Bronchial epithelial cell (primary cell): ENCODE measurements at regions not wholly inside any gene's neighbourhood (a gene's known extent, or its start where the extent isn't known, plus 50 kb on each side); places are given as distances from the start of the nearest gene placed in this dataset.
A peak's percentile ranks its signal among the peaks of the same experiment; 100 is the strongest.

Experiments
- DNase-seq: peaks from one replicate; pipeline ENCODE4 v3.0.0-alpha.2; 2010; ENCODE audit warnings: low read depth
- FAIRE-seq: peaks from 2 replicates; lab custom pipeline; 2011; peaks lifted over from hg19 to GRCh38; lab: Jason Lieb, UNC
- H3K27me3 ChIP-seq: 2 replicates; pipeline ENCODE4 v1.5.1; 2011; ENCODE audit warnings: low read length; ENCODE audit not compliant: control insufficient read depth, insufficient read depth
- H3K36me3 ChIP-seq: 2 replicates; pipeline ENCODE4 v1.5.1; 2011; ENCODE audit warnings: low read length; ENCODE audit not compliant: control insufficient read depth, insufficient read depth
- H3K4me3 ChIP-seq: 2 replicates; pipeline ENCODE4 v1.5.1; 2011; ENCODE audit warnings: mild to moderate bottlenecking, low read depth, low read length, control low read depth
- CTCF ChIP-seq: IDR thresholded peaks from 2 replicates; pipeline ENCODE4 v1.5.1; 2011; ENCODE audit warnings: mild to moderate bottlenecking, moderate library complexity, low read length, control low read depth, inconsistent platforms; ENCODE audit not compliant: insufficient read depth, severe bottlenecking

DNA sequence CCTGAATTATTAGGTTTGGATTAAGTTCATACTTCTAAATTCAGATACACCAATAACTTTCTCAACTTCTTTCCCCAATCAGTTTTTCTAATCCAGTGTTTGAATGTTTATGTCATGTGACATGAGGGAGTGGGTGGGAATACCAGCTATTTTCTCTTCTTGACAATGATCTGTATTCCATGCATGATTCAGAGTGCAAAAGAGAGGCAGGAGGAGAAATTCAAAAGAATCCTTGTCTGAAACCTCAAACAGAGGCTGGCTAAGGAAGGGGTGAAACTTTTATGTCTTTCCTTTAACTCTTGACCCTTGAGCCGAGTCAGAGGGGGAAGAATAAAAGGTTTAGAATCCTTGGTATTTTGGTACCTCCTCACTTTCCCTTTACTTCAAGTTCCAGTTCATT lies 544.7 kb downstream of the SPRY1 start:
- Histone ChIP-seq H3K36me3 (no peaks in the 10 kb centered on the region), H3K27me3 (no peaks in the 10 kb centered on the region), H3K4me3 (no peak overlapping the region)
- no peak for TF ChIP-seq CTCF
- DNase-seq (peak; percentile 1), FAIRE-seq (no peak)

- no peaks in the 10 kb centered on the region for H3K27me3 ChIP-seq
- DNase-seq, result no peak
- no peak for FAIRE-seq
- H3K4me3 ChIP-seq, result no peak overlapping the region
- no peak for TF ChIP-seq CTCF
- H3K36me3 ChIP-seq, result no peaks in the 10 kb centered on the region
These were observed 547.4 kb downstream of the SPRY1 start for GRCh38 chr4:123943976-123944375.

DNA sequence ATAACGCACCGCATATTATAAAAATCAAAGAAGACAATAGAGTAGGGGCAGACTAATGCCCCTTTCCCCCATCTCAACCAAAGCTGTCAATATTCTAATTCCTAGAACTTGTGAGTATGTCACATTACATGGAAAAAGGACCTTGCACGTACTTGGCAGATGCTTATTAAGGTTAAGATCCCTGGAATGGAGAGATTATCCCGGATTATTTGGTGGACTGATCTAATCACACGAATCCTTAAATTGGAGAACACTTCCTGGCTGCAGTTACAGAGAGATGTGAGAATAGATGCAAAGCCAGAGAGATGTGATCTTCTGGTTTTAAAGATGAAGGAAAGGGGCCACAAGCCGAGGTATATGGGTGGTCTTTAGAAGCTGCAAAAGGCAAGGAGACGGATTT lies 548.7 kb downstream of the SPRY1 start:
- H3K27me3 ChIP-seq, result no peaks in the 10 kb centered on the region
- no peak for TF ChIP-seq CTCF
- no peak for DNase-seq
- no peaks in the 10 kb centered on the region for H3K36me3 ChIP-seq
- FAIRE-seq, result no peak
- H3K4me3 ChIP-seq, result no peak overlapping the region

GRCh38 chr4:123950530-123950929 lies 553.9 kb downstream of the SPRY1 start:
- H3K36me3 ChIP-seq, result no peaks in the 10 kb centered on the region
- no peak for DNase-seq
- H3K27me3 ChIP-seq, result no peaks in the 10 kb centered on the region
- FAIRE-seq, result no peak
- H3K4me3 ChIP-seq, result no peak overlapping the region
- no peak for TF ChIP-seq CTCF

DNA sequence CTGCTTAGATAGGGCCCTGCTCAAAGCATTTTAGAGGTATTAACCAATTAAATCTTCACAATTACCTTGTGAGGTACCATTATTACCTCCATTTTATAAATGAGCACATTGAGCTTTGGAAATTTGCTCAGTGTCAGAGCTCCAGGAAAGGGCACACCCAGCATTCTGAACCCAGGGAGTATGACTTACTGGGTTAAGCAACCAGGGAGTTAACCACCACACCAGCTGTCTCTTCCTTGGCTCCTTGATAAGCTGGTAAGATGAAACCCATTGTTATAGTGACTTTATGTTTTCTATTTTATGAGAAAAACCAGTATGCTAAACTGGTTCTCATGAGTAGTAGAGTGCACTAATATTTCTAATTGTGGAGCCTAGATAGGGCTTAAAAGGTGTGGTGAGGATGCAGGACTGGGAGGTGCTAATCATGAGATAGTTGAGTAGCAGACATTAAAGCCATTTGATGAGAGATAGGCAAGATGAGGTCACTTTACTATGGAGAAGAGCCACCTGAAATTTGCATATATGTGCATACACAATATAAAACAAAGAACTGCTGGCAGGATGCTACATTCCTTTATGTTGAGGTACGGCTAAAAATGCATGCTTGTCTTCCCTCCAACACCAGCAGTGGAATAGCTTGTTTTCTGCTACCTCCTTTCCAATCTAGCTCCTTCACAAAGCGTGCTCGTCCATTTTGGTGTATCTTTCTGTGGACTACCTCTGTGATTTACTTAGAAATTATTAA lies 556.1 kb downstream of the SPRY1 start:
- Histone ChIP-seq H3K4me3 (no peak overlapping the region), H3K27me3 (no peaks in the 10 kb centered on the region), H3K36me3 (no peaks in the 10 kb centered on the region)
- no peak for FAIRE-seq
- peak; percentile 56 for DNase-seq
- no peak for TF ChIP-seq CTCF

GRCh38 chr4:123953566-123953965 lies 557.0 kb downstream of the SPRY1 start:
- no peaks in the 10 kb centered on the region for H3K27me3 ChIP-seq
- FAIRE-seq (no peak), DNase-seq (no peak)
- TF ChIP-seq CTCF, result no peak
- H3K4me3 ChIP-seq, result no peak overlapping the region
- no peaks in the 10 kb centered on the region for H3K36me3 ChIP-seq
